HEK293 (cell line): ENCODE measurements at regions not wholly inside any gene's neighbourhood (a gene's known extent, or its start where the extent isn't known, plus 50 kb on each side); places are given as distances from the start of the nearest gene placed in this dataset.
A peak's percentile ranks its signal among the peaks of the same experiment; 100 is the strongest.
"Not testable (repeated sequence)": the region's sequence is repeated elsewhere in the genome, so short reads cannot be mapped to it uniquely, and the experiment has no call there.

Experiments
- CTCF ChIA-PET: fragments of 350-600 bp; formaldehyde crosslinking; extraction: SDS; loops from one replicate; lab custom pipeline; 2021; ENCODE audit warnings: antibody characterized with exemption; lab: Yijun Ruan, JAX
- POLR2A ChIA-PET: fragments of 300-600 bp; formaldehyde crosslinking; extraction: SDS; loops from one replicate; lab custom pipeline; 2020; ENCODE audit warnings: antibody characterized with exemption, inconsistent platforms; lab: Yijun Ruan, JAX
- H3K27ac ChIP-seq: fragments of 200-500 bp; sonication (Bioruptor generic); 2 replicates; pipeline ENCODE4 v1.5.1; 2014; ENCODE audit warnings: low read depth, low read length, control low read depth, inconsistent platforms; ENCODE audit errors: extremely low read depth
- H3K36me3 ChIP-seq, 2 experiments: fragments of 200-500 bp in 1 of 2; sonication (Bioruptor generic) in 1 of 2; 1 replicate in 1 of 2; 2 replicates in 1 of 2; pipeline ENCODE4 v1.5.1; 2014 to 2017; ENCODE audit warnings: inconsistent platforms in 2 of 2, low read length in 2 of 2; ENCODE audit not compliant: control insufficient read depth in 2 of 2, insufficient read depth in 1 of 2
- H3K4me1 ChIP-seq: fragments of 200-500 bp; sonication (Bioruptor generic); 2 replicates; pipeline ENCODE4 v1.5.1; 2014; ENCODE audit warnings: mild to moderate bottlenecking, low read length, inconsistent platforms; ENCODE audit not compliant: control insufficient read depth, insufficient read depth
- H3K4me3 ChIP-seq: 2 replicates; pipeline ENCODE4 v1.5.1; 2011; ENCODE audit warnings: low read depth, mild to moderate bottlenecking, control low read depth, low read length, moderate library complexity
- H3K9me3 ChIP-seq: fragments of 200-500 bp; sonication (Bioruptor generic); 2 replicates; pipeline ENCODE4 v1.5.1; 2014; ENCODE audit warnings: low read depth, low read length, inconsistent platforms; ENCODE audit not compliant: control insufficient read depth, insufficient read depth
- GLIS1 ChIP-seq: fragments of 450-650 bp; formaldehyde crosslinking; IDR thresholded peaks from 2 replicates; pipeline ENCODE4 v1.5.1; 2016; ENCODE audit warnings: missing biosample characterization, missing genetic modification characterization
- KLF8 ChIP-seq: fragments of 450-650 bp; formaldehyde crosslinking; IDR thresholded peaks from 2 replicates; pipeline ENCODE4 v1.5.1; 2016; ENCODE audit warnings: missing biosample characterization, missing genetic modification characterization
- SETDB1 ChIP-seq: IDR thresholded peaks from one replicate; pipeline ENCODE4 v1.6.1; 2017; ENCODE audit warnings: mild to moderate bottlenecking, low read length, moderate library complexity, mixed read lengths; ENCODE audit not compliant: insufficient read length
- ZBTB20 ChIP-seq: fragments of 450-650 bp; formaldehyde crosslinking; IDR thresholded peaks from 2 replicates; pipeline ENCODE4 v1.5.1; 2016; ENCODE audit warnings: missing biosample characterization, missing genetic modification characterization
- ZBTB6 ChIP-seq: fragments of 450-650 bp; formaldehyde crosslinking; IDR thresholded peaks from 2 replicates; pipeline ENCODE4 v1.5.1; 2017; ENCODE audit warnings: missing biosample characterization, missing genetic modification characterization
- ZEB2 ChIP-seq: fragments of 450-650 bp; formaldehyde crosslinking; IDR thresholded peaks from 2 replicates; pipeline ENCODE4 v1.5.1; 2016; ENCODE audit warnings: missing biosample characterization, missing genetic modification characterization
- ZNF16 ChIP-seq: fragments of 450-650 bp; formaldehyde crosslinking; IDR thresholded peaks from 2 replicates; pipeline ENCODE4 v1.5.1; 2016; ENCODE audit warnings: low read depth, missing biosample characterization, missing genetic modification characterization
- ZNF221 ChIP-seq: fragments of 450-650 bp; formaldehyde crosslinking; IDR thresholded peaks from 2 replicates; pipeline ENCODE4 v1.5.1; 2017; ENCODE audit warnings: missing biosample characterization, missing genetic modification characterization, borderline replicate concordance
- ZNF248 ChIP-seq: fragments of 450-650 bp; formaldehyde crosslinking; IDR thresholded peaks from 2 replicates; pipeline ENCODE4 v1.5.1; 2017; ENCODE audit warnings: missing biosample characterization, missing genetic modification characterization
- ZNF274 ChIP-seq, 2 experiments: fragments of 200-500 bp in 1 of 2; fragments of 450-650 bp in 1 of 2; sonication (Bioruptor generic) in 1 of 2; formaldehyde crosslinking in 1 of 2; IDR thresholded peaks; 2 replicates each; pipeline versions ENCODE4 v1.5.1 to v1.6.1; 2014 to 2016; ENCODE audit warnings: borderline replicate concordance in 1 of 2, inconsistent platforms in 1 of 2, low read length in 1 of 2, missing biosample characterization in 1 of 2, missing genetic modification characterization in 1 of 2
- ZNF433 ChIP-seq: fragments of 450-650 bp; formaldehyde crosslinking; IDR thresholded peaks from 2 replicates; pipeline ENCODE4 v1.5.1; 2016; ENCODE audit warnings: missing biosample characterization, missing genetic modification characterization, low read depth
- ZNF600 ChIP-seq: fragments of 450-650 bp; formaldehyde crosslinking; IDR thresholded peaks from 2 replicates; pipeline ENCODE4 v1.5.1; 2016; ENCODE audit warnings: missing biosample characterization, missing genetic modification characterization
- ZNF639 ChIP-seq: fragments of 450-650 bp; formaldehyde crosslinking; IDR thresholded peaks from 2 replicates; pipeline ENCODE4 v1.5.1; 2016; ENCODE audit warnings: missing biosample characterization, missing genetic modification characterization
- ZNF707 ChIP-seq: fragments of 450-650 bp; formaldehyde crosslinking; IDR thresholded peaks from 2 replicates; pipeline ENCODE4 v1.5.1; 2016; ENCODE audit warnings: missing biosample characterization, missing genetic modification characterization
- ZNF791 ChIP-seq: fragments of 450-650 bp; formaldehyde crosslinking; IDR thresholded peaks from 2 replicates; pipeline ENCODE4 v1.5.1; 2016; ENCODE audit warnings: missing biosample characterization, missing genetic modification characterization
- ZNF837 ChIP-seq: fragments of 450-650 bp; formaldehyde crosslinking; IDR thresholded peaks from 2 replicates; pipeline ENCODE4 v1.5.1; 2016; ENCODE audit warnings: missing biosample characterization, missing genetic modification characterization
- ZSCAN16 ChIP-seq: fragments of 450-650 bp; formaldehyde crosslinking; IDR thresholded peaks from 2 replicates; pipeline ENCODE4 v1.5.1; 2016; ENCODE audit warnings: missing biosample characterization, missing genetic modification characterization

GRCh38 chr1:188169971-188170370 is 1341.2 kb downstream of the PLA2G4A start:
- Histone ChIP-seq H3K4me1 (no peaks in the 10 kb centered on the region), H3K4me3 (no peak overlapping the region), H3K36me3 (no peaks in the 10 kb centered on the region), H3K27ac (no peak overlapping the region), H3K9me3 (no peaks in the 10 kb centered on the region)
- TF ChIP-seq ZNF248 (tag by site-specific recombination) (no peak), ZNF274 (IDR thresholded peaks at IDR 0.05; ENCODE audit: low read length) (no peak), ZNF274 (tag by site-specific recombination; IDR thresholded peaks at IDR 0.05; ENCODE audit: borderline replicate concordance) (no peak), ZBTB20 (tag by site-specific recombination) (no peak), ZNF791 (tag by site-specific recombination) (no peak)
- CTCF ChIA-PET, result no interaction called here
- POLR2A ChIA-PET, result no interaction called here

- ChIA-PET POLR2A (no interaction called here), CTCF (no interaction called here)
- no peak for TF ChIP-seq ZNF639 (tag by site-specific recombination)
- TF ChIP-seq GLIS1 (tag by site-specific recombination), result no peak
- TF ChIP-seq ZNF707 (tag by site-specific recombination), result no peak
- no peak for TF ChIP-seq ZNF433 (tag by site-specific recombination)
- no peak for TF ChIP-seq SETDB1
- no peak overlapping the region for H3K4me3 ChIP-seq
- H3K27ac ChIP-seq, result no peak overlapping the region
- H3K9me3 ChIP-seq, result no peaks in the 10 kb centered on the region
- H3K4me1 ChIP-seq, result no peaks in the 10 kb centered on the region
- H3K36me3 ChIP-seq, result no peaks in the 10 kb centered on the region
Measured at GRCh38 chr1:188170411-188170810, 1341.7 kb downstream of the PLA2G4A start.

- no peak overlapping the region for H3K4me3 ChIP-seq
- H3K9me3 ChIP-seq, result no peaks in the 10 kb centered on the region
- H3K4me1 ChIP-seq, result no peaks in the 10 kb centered on the region
- CTCF ChIA-PET, result interaction anchor here (0.7 kb wide), 1 partner anchor 1035 kb away, joined by 3 read pairs; no protein-coding TSS in a partner anchor
- no peak overlapping the region for H3K27ac ChIP-seq
- no peaks in the 10 kb centered on the region for H3K36me3 ChIP-seq
- TF ChIP-seq ZSCAN16 (no peak), KLF8 (tag by site-specific recombination) (no peak), ZNF16 (no peak), ZNF221 (tag by site-specific recombination) (no peak), ZBTB6 (tag by site-specific recombination) (no peak), ZNF600 (no peak), ZEB2 (tag by site-specific recombination) (no peak), ZNF837 (no peak)
- TF ChIP-seq, all 188 proteins: peak for 0
- POLR2A ChIA-PET, result no interaction called here
Measured at GRCh38 chr1:188170935-188171334, 1342.2 kb downstream of the PLA2G4A start.

GRCh38 chr1:188182063-188182462 is 1353.3 kb downstream of the PLA2G4A start:
- H3K27ac ChIP-seq, H3K9me3 ChIP-seq, H3K36me3 ChIP-seq, POLR2A ChIA-PET, H3K4me1 ChIP-seq, CTCF ChIA-PET, H3K4me3 ChIP-seq: not testable (repeated sequence)
- TF ChIP-seq SETDB1, result peak; percentile 60
